ENCODE measurements at regions not wholly inside any gene's neighbourhood (a gene's known extent, or its start where the extent isn't known, plus 50 kb on each side); places are given as distances from the start of the nearest gene placed in this dataset.

DNA sequence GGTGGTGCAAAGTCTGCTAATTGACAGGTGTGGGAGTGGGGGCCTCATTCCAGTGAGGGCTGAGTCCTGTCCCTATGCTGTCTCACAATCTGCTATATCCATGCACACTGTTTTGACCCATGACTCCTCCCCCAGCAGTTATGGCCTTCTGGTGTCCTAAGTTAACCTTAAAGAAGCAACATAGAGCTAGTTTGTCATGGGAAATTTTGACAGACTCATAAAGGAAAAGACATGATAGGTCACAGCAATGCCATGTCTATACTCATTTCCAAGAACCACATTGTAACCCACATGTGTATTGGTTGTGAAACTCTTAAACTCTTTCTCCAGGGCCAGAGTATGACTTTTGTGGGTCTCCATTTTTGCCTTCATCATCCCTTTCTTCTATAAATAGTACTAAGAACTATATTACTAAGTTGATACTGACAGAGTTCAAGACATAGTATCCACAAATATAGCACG lies 78.2 kb upstream of the SLC1A4 start:
- TF ChIP-seq POLR2AphosphoS5 (IDR thresholded peaks at IDR 0.05; ENCODE audit: insufficient read depth in 1 of 2, low read depth in 1 of 2): no peak
- intact Hi-C loops (cut with DNase I): no loop called here
- H3K27me3 ChIP-seq: no peaks in the 10 kb centered on the region
- H3K9me3 ChIP-seq: no peaks in the 10 kb centered on the region
- H3K4me3 ChIP-seq: no peak overlapping the region
- no peaks in the 10 kb centered on the region for H3K36me3 ChIP-seq
- no peak overlapping the region for H3K27ac ChIP-seq
- no peak for DNase-seq (ENCODE audit: extremely low spot score in 2 of 2)
- H3K4me1 ChIP-seq: no peaks in the 10 kb centered on the region

DNA sequence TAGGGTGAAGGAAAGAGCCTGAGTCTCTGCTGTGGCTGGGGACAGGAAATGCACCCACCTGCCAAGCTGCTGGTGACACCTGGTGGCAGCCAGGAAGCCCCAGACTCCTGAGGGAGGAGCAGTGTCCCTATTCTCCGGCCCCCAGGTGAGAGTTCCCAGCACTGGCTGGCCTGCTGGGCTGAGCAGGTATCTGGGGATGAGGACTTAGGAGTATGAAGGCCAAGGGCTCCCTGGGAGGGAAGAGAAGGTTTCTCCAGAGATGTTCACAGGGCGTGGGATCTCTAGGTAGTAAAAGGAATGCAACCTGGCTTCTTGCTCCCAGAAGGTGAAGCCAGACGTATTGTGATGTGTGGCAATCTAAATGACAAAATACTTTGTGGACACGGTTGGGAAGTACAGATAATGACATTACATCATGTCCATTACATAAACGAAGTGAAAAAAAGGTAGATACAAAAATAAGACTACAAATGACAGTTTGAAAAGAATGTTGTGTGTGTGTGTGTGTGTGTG lies 75.8 kb upstream of the SLC1A4 start:
- peaks cover 6% of the 10 kb centered on the region for H3K4me1 ChIP-seq
- H3K27ac ChIP-seq: no peak overlapping the region
- H3K27me3 ChIP-seq: no peaks in the 10 kb centered on the region
- TF ChIP-seq POLR2AphosphoS5 (IDR thresholded peaks at IDR 0.05; ENCODE audit: insufficient read depth in 1 of 2, low read depth in 1 of 2) (no peak), POLR2A (IDR thresholded peaks at IDR 0.05) (no peak)
- TF ChIP-seq, protein P1, sequence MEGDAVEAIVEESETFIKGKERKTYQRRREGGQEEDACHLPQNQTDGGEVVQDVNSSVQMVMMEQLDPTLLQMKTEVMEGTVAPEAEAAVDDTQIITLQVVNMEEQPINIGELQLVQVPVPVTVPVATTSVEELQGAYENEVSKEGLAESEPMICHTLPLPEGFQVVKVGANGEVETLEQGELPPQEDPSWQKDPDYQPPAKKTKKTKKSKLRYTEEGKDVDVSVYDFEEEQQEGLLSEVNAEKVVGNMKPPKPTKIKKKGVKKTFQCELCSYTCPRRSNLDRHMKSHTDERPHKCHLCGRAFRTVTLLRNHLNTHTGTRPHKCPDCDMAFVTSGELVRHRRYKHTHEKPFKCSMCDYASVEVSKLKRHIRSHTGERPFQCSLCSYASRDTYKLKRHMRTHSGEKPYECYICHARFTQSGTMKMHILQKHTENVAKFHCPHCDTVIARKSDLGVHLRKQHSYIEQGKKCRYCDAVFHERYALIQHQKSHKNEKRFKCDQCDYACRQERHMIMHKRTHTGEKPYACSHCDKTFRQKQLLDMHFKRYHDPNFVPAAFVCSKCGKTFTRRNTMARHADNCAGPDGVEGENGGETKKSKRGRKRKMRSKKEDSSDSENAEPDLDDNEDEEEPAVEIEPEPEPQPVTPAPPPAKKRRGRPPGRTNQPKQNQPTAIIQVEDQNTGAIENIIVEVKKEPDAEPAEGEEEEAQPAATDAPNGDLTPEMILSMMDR (IDR thresholded peaks at IDR 0.05): no peak
- no peak for DNase-seq (ENCODE audit: extremely low spot score in 2 of 2)
- no peaks in the 10 kb centered on the region for H3K36me3 ChIP-seq
- intact Hi-C loops (cut with DNase I): no loop called here
- no peak overlapping the region for H3K4me3 ChIP-seq
- H3K9me3 ChIP-seq: no peaks in the 10 kb centered on the region

DNA sequence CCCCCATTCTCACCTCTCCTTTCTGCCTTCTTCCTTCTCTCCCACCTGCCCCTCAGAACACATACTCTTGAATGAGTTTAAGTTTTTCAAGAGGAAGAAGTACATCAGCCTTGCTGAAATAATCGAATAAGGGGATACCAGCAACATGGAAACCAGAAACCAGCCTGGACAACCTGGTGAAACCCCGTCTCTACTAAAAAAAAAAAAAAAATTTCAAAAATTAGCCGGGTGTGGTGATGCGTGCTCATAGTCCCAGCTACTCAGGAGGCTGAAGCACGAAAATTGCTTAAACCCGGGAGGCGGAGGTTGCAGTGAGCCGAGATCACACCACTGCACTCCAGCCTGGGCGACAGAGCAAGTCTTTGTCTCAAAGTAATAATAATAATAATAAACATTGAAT lies 75.0 kb upstream of the SLC1A4 start:
- Histone ChIP-seq H3K4me3 (no peak overlapping the region), H3K36me3 (no peaks in the 10 kb centered on the region), H3K9me3 (no peaks in the 10 kb centered on the region), H3K27me3 (no peaks in the 10 kb centered on the region), H3K4me1 (peaks cover 13% of the 10 kb centered on the region), H3K27ac (peak overlapping the region; percentile 45)
- intact Hi-C loops (cut with DNase I): no loop called here
- no peak for DNase-seq (ENCODE audit: extremely low spot score in 2 of 2)
- TF ChIP-seq POLR2A (IDR thresholded peaks at IDR 0.05) (no peak), POLR2AphosphoS5 (IDR thresholded peaks at IDR 0.05; ENCODE audit: insufficient read depth in 1 of 2, low read depth in 1 of 2) (no peak)
- TF ChIP-seq, protein P1 (IDR thresholded peaks at IDR 0.05): no peak

DNA sequence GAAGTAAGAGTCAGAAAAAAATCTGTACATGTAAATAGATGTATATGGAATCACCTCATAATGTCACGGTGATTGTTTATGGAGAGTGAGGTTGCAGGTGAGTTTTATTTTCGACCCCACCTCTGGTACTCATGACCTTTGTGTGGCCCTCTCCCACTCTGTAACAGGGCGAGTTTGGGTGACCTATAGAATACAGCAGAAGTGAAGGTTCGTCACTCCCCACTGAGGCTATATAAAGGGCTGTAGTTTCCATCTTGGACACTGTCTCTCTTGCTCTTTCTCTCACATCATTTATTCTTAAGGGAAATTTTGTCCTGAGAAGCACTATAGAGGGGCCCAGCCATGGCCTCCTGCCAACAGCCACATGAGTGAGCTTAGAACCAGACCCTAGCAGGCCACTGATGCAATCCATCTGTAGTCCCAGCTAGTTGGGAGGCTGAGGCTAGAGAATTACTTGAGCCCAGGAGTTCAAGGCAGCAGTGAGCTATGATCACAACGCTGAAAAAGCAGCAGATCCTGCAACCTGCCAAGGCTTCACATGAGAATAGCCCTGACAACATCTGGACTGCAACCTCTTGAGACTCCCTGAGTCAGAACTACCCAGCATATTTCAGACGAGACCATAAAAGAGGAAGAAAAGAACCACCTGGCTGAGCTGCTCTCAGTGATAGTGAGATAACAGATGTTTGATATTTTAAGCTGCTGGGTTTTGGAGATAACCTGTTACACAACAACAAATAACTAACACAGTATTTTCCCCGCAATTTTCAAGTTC lies 74.3 kb upstream of the SLC1A4 start:
- Histone ChIP-seq H3K27ac (peak overlapping the region; percentile 45), H3K9me3 (no peaks in the 10 kb centered on the region), H3K4me1 (peaks cover 13% of the 10 kb centered on the region), H3K36me3 (no peaks in the 10 kb centered on the region), H3K27me3 (no peaks in the 10 kb centered on the region), H3K4me3 (no peak overlapping the region)
- TF ChIP-seq, protein P1 (IDR thresholded peaks at IDR 0.05): no peak
- TF ChIP-seq POLR2AphosphoS5 (IDR thresholded peaks at IDR 0.05; ENCODE audit: insufficient read depth in 1 of 2, low read depth in 1 of 2) (no peak), POLR2A (IDR thresholded peaks at IDR 0.05) (no peak)
- no peak for DNase-seq (ENCODE audit: extremely low spot score in 2 of 2)
- intact Hi-C loops (cut with DNase I): no loop called here

DNA sequence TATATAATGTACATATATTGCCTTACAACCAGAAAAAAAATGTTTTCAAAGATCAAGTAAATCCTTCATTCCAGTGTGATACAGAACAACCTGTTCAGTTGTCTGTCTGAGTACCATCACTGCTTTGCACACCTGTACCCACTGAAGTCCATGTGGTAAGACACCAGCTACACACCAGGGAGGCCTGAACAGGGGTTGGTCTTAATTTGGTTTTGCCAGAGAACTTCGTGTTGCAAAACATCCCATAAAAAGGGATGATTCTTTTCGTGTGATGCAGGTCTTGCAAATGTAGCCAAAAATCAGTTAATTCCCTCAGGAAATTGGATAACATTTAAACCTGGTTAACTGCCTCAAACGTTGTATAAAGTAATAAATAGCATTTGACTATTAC lies 73.7 kb upstream of the SLC1A4 start:
- peaks cover 13% of the 10 kb centered on the region for H3K4me1 ChIP-seq
- H3K27ac ChIP-seq: no peak overlapping the region
- intact Hi-C loops (cut with DNase I): no loop called here
- H3K36me3 ChIP-seq: no peaks in the 10 kb centered on the region
- no peaks in the 10 kb centered on the region for H3K9me3 ChIP-seq
- TF ChIP-seq POLR2AphosphoS5 (IDR thresholded peaks at IDR 0.05; ENCODE audit: insufficient read depth in 1 of 2, low read depth in 1 of 2) (no peak), POLR2A (IDR thresholded peaks at IDR 0.05) (no peak)
- TF ChIP-seq, protein P1 (IDR thresholded peaks at IDR 0.05): no peak
- no peak overlapping the region for H3K4me3 ChIP-seq
- H3K27me3 ChIP-seq: no peaks in the 10 kb centered on the region
- DNase-seq (ENCODE audit: extremely low spot score in 2 of 2): no peak
